SU-DHL-6 (cell line): ENCODE measurements at regions not wholly inside any gene's neighbourhood (a gene's known extent, or its start where the extent isn't known, plus 50 kb on each side); places are given as distances from the start of the nearest gene placed in this dataset.

Experiments used
- H2AFZ ChIP-seq: fragments of 200-600 bp; sonication (generic); 2 replicates; pipeline ENCODE4 v1.6.1; 2014; ENCODE audit warnings: low read depth, mild to moderate bottlenecking, moderate library complexity, mixed read lengths, antibody characterized with exemption, low read length; ENCODE audit not compliant: severe bottlenecking
- H3F3A ChIP-seq: fragments of 200-600 bp; shearing (Covaris generic); 2 replicates; pipeline ENCODE4 v1.6.0; 2016; ENCODE audit warnings: antibody characterized with exemption, mild to moderate bottlenecking; ENCODE audit not compliant: insufficient read depth
- H3K27ac ChIP-seq: fragments of 200-600 bp; sonication (generic); 2 replicates; pipeline ENCODE4 v1.5.1; 2016; ENCODE audit warnings: low read depth, mild to moderate bottlenecking, low read length, moderate library complexity, mixed read lengths
- H3K27me3 ChIP-seq: fragments of 200-600 bp; sonication (generic), shearing (Covaris generic); 2 replicates; pipeline ENCODE4 v1.6.0; 2014; ENCODE audit warnings: mild to moderate bottlenecking, low read length
- H3K36me3 ChIP-seq: fragments of 200-600 bp; sonication (generic); 2 replicates; pipeline ENCODE4 v1.6.1; 2014; ENCODE audit warnings: mild to moderate bottlenecking, low read length, mixed read lengths
- H3K4me2 ChIP-seq: fragments of 300-600, 200-600 bp; shearing (Covaris generic), sonication (generic); 2 replicates; pipeline ENCODE4 v1.6.0; 2014; ENCODE audit warnings: low read length, low read depth, mild to moderate bottlenecking; ENCODE audit not compliant: poor library complexity, severe bottlenecking
- H3K4me3 ChIP-seq: fragments of 200-600 bp; sonication (generic); 2 replicates; pipeline ENCODE4 v1.5.1; 2014; ENCODE audit warnings: antibody characterized with exemption, low read length, mild to moderate bottlenecking, mixed read lengths; ENCODE audit not compliant: insufficient read depth, poor library complexity, severe bottlenecking
- H3K79me2 ChIP-seq: fragments of 200-600 bp; sonication (generic); 2 replicates; pipeline ENCODE4 v1.6.1; 2014; ENCODE audit warnings: mild to moderate bottlenecking, low read length, moderate library complexity; ENCODE audit not compliant: insufficient read depth
- H3K9ac ChIP-seq: fragments of 200-600 bp; sonication (generic); 2 replicates; pipeline ENCODE4 v1.7.0; 2014; ENCODE audit warnings: mild to moderate bottlenecking, low read length
- H3K9me2 ChIP-seq: fragments of 200-600 bp; sonication (generic); replicated peaks from 2 replicates; pipeline ENCODE4 v1.6.1; 2014; ENCODE audit warnings: low read length; ENCODE audit not compliant: insufficient read depth
- H3K9me3 ChIP-seq: fragments of 200-600 bp; sonication (generic); 2 replicates; pipeline ENCODE4 v1.6.1; 2014; ENCODE audit warnings: low read length, mixed read lengths; ENCODE audit not compliant: insufficient read depth
- H4K20me1 ChIP-seq: fragments of 200-600 bp; sonication (generic); 2 replicates; pipeline ENCODE4 v1.6.1; 2014; ENCODE audit warnings: low read depth, mild to moderate bottlenecking, antibody characterized with exemption, low read length, moderate library complexity, mixed read lengths
- EZH2phosphoT487 ChIP-seq: fragments of 200-600 bp; sonication (generic), shearing (Covaris generic); conservative IDR thresholded peaks from 2 replicates; pipeline ENCODE4 v1.6.1; 2018; ENCODE audit warnings: mild to moderate bottlenecking, antibody characterized with exemption, low read length, moderate library complexity, mixed read lengths
- TF ChIP-seq, protein P1 (sequence below): fragments of 200-600 bp; sonication (generic); IDR thresholded peaks from one replicate; pipeline ENCODE4 v1.5.1; 2017; ENCODE audit warnings: antibody characterized with exemption, mild to moderate bottlenecking, low read length, moderate library complexity; ENCODE audit not compliant: insufficient read depth, poor library complexity, severe bottlenecking

DNA sequence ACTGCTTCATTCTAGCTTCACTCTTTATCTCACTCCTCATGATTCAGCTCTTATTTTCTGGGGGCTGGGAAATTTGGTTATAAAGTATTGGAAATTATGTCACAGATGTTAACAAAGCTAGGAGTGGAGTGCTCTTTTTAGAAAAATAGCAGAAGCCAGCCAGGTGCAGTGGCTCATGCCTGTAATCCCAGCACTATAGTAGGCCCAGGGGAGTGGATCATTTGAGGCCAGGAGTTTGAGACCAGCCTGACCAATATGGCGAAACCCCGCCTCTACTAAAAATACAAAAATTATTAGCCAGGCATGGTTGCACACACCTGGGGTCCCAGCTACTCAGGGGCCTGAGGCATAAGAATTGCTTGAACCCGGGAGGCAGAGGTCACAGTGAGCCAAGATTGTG lies 97.2 kb upstream of the GUCY1A1 start:
- H3K27ac ChIP-seq = no peak overlapping the region
- H3K27me3 ChIP-seq = no peaks in the 10 kb centered on the region
- H3K36me3 ChIP-seq = no peaks in the 10 kb centered on the region
- H3K4me2 ChIP-seq = no peak overlapping the region
- no peak overlapping the region for H3K9ac ChIP-seq
- H2AFZ ChIP-seq = no peak overlapping the region
- H3K4me3 ChIP-seq = no peak overlapping the region
- no peaks in the 10 kb centered on the region for H3K9me2 ChIP-seq
- H3K9me3 ChIP-seq = no peaks in the 10 kb centered on the region
- no peaks in the 10 kb centered on the region for H4K20me1 ChIP-seq
- no peaks in the 10 kb centered on the region for H3K79me2 ChIP-seq
- TF ChIP-seq, protein P1, sequence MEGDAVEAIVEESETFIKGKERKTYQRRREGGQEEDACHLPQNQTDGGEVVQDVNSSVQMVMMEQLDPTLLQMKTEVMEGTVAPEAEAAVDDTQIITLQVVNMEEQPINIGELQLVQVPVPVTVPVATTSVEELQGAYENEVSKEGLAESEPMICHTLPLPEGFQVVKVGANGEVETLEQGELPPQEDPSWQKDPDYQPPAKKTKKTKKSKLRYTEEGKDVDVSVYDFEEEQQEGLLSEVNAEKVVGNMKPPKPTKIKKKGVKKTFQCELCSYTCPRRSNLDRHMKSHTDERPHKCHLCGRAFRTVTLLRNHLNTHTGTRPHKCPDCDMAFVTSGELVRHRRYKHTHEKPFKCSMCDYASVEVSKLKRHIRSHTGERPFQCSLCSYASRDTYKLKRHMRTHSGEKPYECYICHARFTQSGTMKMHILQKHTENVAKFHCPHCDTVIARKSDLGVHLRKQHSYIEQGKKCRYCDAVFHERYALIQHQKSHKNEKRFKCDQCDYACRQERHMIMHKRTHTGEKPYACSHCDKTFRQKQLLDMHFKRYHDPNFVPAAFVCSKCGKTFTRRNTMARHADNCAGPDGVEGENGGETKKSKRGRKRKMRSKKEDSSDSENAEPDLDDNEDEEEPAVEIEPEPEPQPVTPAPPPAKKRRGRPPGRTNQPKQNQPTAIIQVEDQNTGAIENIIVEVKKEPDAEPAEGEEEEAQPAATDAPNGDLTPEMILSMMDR = no peak
- TF ChIP-seq EZH2phosphoT487 = no peak
- H3F3A ChIP-seq = no peaks in the 10 kb centered on the region

DNA sequence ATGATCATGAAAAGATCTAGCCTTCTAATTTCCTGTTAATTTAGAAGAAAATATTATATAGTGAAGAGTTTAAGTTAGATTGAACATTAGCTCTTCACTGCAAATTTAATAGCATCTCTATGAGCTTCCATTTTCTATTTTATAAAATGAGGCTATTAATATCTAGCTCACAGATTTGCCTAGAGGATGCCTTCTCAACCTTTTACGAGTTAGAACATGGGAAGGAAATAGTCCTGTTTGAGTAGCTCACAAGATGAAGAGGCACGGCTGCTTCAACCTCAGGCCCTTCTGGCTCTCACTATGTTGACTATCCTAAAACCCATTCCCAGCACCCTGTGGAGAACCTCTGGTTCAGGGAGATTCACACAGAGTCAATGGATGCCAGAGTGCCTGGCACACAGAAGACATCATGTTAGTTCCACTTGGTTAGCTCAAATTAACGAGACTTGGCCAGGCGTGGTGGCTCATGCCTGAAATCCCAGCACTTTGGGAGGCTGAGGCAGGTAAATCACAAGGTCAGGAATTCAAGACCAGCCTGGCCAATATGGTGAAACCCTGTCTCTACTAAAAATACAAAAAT lies 97.9 kb upstream of the GUCY1A1 start:
- Histone ChIP-seq H3K4me3 (no peak overlapping the region), H3K9me3 (no peaks in the 10 kb centered on the region), H3K79me2 (no peaks in the 10 kb centered on the region), H3K36me3 (no peaks in the 10 kb centered on the region), H3K9ac (no peak overlapping the region), H3K27ac (no peak overlapping the region), H2AFZ (no peak overlapping the region), H3K27me3 (no peaks in the 10 kb centered on the region), H4K20me1 (no peaks in the 10 kb centered on the region), H3K4me2 (no peak overlapping the region), H3K9me2 (no peaks in the 10 kb centered on the region), H3F3A (no peaks in the 10 kb centered on the region)
- no peak for TF ChIP-seq EZH2phosphoT487

DNA sequence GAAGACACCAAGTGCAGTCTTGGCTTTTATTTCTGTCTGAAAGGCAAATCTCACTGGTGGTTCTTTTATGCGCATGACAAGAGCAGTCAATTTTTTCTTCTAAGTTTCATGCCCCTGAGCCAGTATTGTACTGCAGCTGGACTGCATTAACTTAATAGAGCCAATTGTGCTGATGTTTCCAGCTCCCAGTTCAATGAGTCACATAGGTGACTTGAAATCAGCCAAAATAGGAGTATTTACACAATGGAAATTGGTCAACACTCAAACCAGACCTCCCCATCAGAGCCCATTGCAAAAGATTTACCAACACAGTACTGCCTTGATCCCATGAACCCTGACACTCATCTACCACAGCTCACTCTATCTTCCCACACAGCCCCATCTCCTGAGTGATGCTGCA lies 100.3 kb upstream of the GUCY1A1 start:
- Histone ChIP-seq H2AFZ (no peak overlapping the region), H3K4me2 (no peak overlapping the region), H3F3A (no peaks in the 10 kb centered on the region), H3K4me3 (no peak overlapping the region), H3K9me3 (no peaks in the 10 kb centered on the region), H3K79me2 (no peaks in the 10 kb centered on the region), H4K20me1 (no peaks in the 10 kb centered on the region), H3K9ac (no peak overlapping the region), H3K27me3 (no peaks in the 10 kb centered on the region), H3K27ac (no peak overlapping the region), H3K36me3 (no peaks in the 10 kb centered on the region), H3K9me2 (no peaks in the 10 kb centered on the region)
- no peak for TF ChIP-seq EZH2phosphoT487
- TF ChIP-seq, protein P1 = no peak

DNA sequence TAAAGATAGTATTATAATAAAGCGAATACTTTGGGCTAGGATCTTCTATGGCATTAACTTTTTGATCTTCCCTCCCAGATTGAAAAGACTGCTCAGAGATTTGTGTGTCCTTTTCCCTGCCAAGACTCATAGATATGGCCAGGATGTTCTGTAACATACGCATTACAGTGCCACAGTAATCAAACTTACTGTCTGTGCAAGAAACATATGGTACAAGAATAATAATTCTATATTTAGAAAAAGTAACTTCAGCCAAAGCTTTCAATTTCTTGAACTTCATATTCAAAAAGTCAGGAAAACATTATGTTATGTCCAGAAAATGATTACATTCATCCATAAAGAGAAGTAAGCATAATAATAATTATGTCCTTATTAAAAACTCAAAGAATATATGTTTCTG lies 100.9 kb upstream of the GUCY1A1 start:
- no peaks in the 10 kb centered on the region for H3K27me3 ChIP-seq
- H4K20me1 ChIP-seq = no peaks in the 10 kb centered on the region
- H3K36me3 ChIP-seq = no peaks in the 10 kb centered on the region
- no peaks in the 10 kb centered on the region for H3K9me2 ChIP-seq
- no peaks in the 10 kb centered on the region for H3K9me3 ChIP-seq
- no peak overlapping the region for H3K4me3 ChIP-seq
- H3F3A ChIP-seq = no peaks in the 10 kb centered on the region
- no peak overlapping the region for H3K27ac ChIP-seq
- TF ChIP-seq, protein P1 = no peak
- no peak for TF ChIP-seq EZH2phosphoT487
- no peak overlapping the region for H2AFZ ChIP-seq
- H3K4me2 ChIP-seq = no peak overlapping the region
- H3K79me2 ChIP-seq = no peaks in the 10 kb centered on the region
- no peak overlapping the region for H3K9ac ChIP-seq
